Cardiac fibroblast (primary cell): ENCODE measurements at regions not wholly inside any gene's neighbourhood (a gene's known extent, or its start where the extent isn't known, plus 50 kb on each side); places are given as distances from the start of the nearest gene placed in this dataset.

ENCODE experiments used
- DNase-seq, 2 donors: peaks; one replicate each; pipeline versions ENCODE4 v3.0.0 to v3.0.0-alpha.2; 2010; ENCODE audit warnings: low read depth in 2 of 2
- H3K4me3 ChIP-seq, 2 donors: replicated peaks in 1 of 2; 1 replicate in 1 of 2; 2 replicates in 1 of 2; pipeline ENCODE4 v1.5.1; 2011; ENCODE audit warnings: low read depth in 2 of 2, low read length in 2 of 2, mild to moderate bottlenecking in 2 of 2, moderate library complexity in 1 of 2
- CTCF ChIP-seq: IDR thresholded peaks from one replicate; pipeline ENCODE4 v1.5.1; 2011; ENCODE audit warnings: low read depth, mild to moderate bottlenecking, low read length, inconsistent platforms

- H3K4me3 ChIP-seq, result no peak overlapping the region
- DNase-seq, result peak in 1 of 2 donors; percentile 45
- no peak for TF ChIP-seq CTCF
Observed at GRCh38 chr21:35488946-35489345, 439.8 kb upstream of the RUNX1 start.

- no peak overlapping the region for H3K4me3 ChIP-seq
- no peak for DNase-seq
- no peak for TF ChIP-seq CTCF
Observed at GRCh38 chr21:35485364-35485763, 436.3 kb upstream of the RUNX1 start.

GRCh38 chr21:35484851-35485250 lies 435.7 kb upstream of the RUNX1 start:
- no peak for TF ChIP-seq CTCF
- H3K4me3 ChIP-seq, result no peak overlapping the region
- no peak for DNase-seq

GRCh38 chr21:35484032-35484431 lies 434.9 kb upstream of the RUNX1 start:
- no peak for DNase-seq
- H3K4me3 ChIP-seq, result no peak overlapping the region
- TF ChIP-seq CTCF, result no peak

GRCh38 chr21:35482933-35483662 lies 434.0 kb upstream of the RUNX1 start:
- TF ChIP-seq CTCF, result no peak
- DNase-seq, result no peak
- no peak overlapping the region for H3K4me3 ChIP-seq

- no peak overlapping the region for H3K4me3 ChIP-seq
- TF ChIP-seq CTCF, result no peak
- DNase-seq, result no peak
Observed at GRCh38 chr21:35482096-35482495, 433.0 kb upstream of the RUNX1 start.

GRCh38 chr21:35481005-35481404 lies 431.9 kb upstream of the RUNX1 start:
- no peak for TF ChIP-seq CTCF
- H3K4me3 ChIP-seq, result no peak overlapping the region
- no peak for DNase-seq
